ENCODE measurements at regions not wholly inside any gene's neighbourhood (a gene's known extent, or its start where the extent isn't known, plus 50 kb on each side); places are given as distances from the start of the nearest gene placed in this dataset.

DNA sequence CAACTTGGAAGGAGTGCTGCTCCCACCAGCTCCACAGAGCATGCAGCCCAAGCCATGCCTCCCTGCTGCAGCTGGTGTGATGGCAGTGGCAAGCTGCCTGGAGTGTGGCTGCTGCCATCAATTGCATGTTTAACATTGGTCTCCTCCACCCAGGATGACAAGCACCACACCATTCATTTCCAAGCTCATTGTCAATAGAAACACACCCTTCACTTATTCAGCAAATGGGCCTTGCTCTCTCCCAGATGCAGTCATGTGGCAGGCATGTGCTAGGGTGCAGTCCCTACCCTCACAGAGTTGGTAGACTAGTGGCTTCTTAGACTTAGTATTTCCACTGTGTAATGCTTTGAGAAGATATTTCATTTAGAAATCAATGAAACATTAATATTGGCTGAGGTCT lies 70.8 kb upstream of the FGF14 start (continued):
- TF ChIP-seq, protein P1, sequence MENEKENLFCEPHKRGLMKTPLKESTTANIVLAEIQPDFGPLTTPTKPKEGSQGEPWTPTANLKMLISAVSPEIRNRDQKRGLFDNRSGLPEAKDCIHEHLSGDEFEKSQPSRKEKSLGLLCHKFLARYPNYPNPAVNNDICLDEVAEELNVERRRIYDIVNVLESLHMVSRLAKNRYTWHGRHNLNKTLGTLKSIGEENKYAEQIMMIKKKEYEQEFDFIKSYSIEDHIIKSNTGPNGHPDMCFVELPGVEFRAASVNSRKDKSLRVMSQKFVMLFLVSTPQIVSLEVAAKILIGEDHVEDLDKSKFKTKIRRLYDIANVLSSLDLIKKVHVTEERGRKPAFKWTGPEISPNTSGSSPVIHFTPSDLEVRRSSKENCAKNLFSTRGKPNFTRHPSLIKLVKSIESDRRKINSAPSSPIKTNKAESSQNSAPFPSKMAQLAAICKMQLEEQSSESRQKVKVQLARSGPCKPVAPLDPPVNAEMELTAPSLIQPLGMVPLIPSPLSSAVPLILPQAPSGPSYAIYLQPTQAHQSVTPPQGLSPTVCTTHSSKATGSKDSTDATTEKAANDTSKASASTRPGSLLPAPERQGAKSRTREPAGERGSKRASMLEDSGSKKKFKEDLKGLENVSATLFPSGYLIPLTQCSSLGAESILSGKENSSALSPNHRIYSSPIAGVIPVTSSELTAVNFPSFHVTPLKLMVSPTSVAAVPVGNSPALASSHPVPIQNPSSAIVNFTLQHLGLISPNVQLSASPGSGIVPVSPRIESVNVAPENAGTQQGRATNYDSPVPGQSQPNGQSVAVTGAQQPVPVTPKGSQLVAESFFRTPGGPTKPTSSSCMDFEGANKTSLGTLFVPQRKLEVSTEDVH (IDR thresholded peaks at IDR 0.05; ENCODE audit: low read depth, partially characterized antibody), result no peak
- TF ChIP-seq RFX5 (IDR thresholded peaks at IDR 0.05; ENCODE audit: low read depth, low read length) (no peak), TBL1XR1 (IDR thresholded peaks at IDR 0.05; ENCODE audit: low read depth, low read length) (no peak), ASH2L (IDR thresholded peaks at IDR 0.05; ENCODE audit: borderline replicate concordance, low read depth) (no peak), SMAD1 (IDR thresholded peaks at IDR 0.05; ENCODE audit: low read depth, partially characterized antibody) (no peak), ZNF384 (IDR thresholded peaks at IDR 0.05; ENCODE audit: borderline replicate concordance, low read depth, low read length) (no peak), IKZF1 (conservative IDR thresholded peaks at IDR 0.05) (no peak)

DNA sequence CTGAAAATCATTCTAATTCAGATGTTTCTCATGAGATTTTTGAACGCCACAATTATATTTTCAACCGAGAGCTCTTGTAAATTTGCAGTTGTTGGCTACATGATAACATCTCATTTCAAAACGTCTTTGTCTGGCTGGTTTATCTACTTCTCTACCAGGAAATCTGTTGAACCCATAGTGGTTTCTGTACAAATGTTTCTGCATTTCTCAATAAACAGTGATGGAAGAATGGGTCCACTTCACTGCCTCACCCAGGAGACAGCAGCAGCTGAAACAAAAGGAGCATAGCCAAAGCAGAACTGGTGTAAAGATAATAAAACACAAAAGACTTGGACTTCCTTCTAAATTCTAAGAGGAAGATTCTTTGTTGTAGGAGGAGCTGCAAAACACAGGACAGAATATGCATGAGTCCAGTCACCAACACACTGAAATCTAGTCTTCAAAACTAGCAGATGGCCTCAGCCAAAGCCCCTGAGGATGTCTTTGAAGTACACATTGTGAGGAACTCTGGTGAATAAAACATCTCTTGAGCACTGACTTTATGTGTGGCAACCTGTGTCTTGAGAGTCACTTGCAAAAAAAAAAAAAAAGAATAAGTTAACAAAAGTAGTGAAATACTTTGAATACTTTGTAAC lies 68.6 kb upstream of the FGF14 start:
- Histone ChIP-seq H3K27me3 (replicated peaks in 1 of 2; ENCODE audit: control insufficient read depth in 2 of 2, insufficient read depth in 2 of 2, low read length in 1 of 2) (no peaks in the 10 kb centered on the region), H2AFZ (ENCODE audit: control insufficient read depth, low read depth, low read length) (no peak overlapping the region), H4K20me1 (ENCODE audit: control insufficient read depth, insufficient read depth) (no peaks in the 10 kb centered on the region), H3K4me2 (ENCODE audit: control insufficient read depth, insufficient read depth) (no peak overlapping the region), H3K4me1 (ENCODE audit: control insufficient read depth, insufficient read depth, low read length) (no peaks in the 10 kb centered on the region), H3K36me3 (ENCODE audit: control insufficient read depth in 2 of 2, insufficient read depth in 2 of 2, low read length in 1 of 2) (no peaks in the 10 kb centered on the region), H3K9ac (ENCODE audit: control insufficient read depth, insufficient read depth, low read length) (no peak overlapping the region), H3K27ac (ENCODE audit: control insufficient read depth, insufficient read depth) (no peak overlapping the region), H3K4me3 (no peak overlapping the region), H3K79me2 (ENCODE audit: control insufficient read depth, insufficient read depth, low read length) (no peaks in the 10 kb centered on the region), H3K9me3 (replicated peaks; ENCODE audit: control insufficient read depth, insufficient read depth, low read length) (no peaks in the 10 kb centered on the region)
- no TSS peak for BruUV-seq (replicated peaks)
- no peak for ATAC-seq
- intact Hi-C loops (cut with micrococcal nuclease; ENCODE audit: unreplicated experiment) (no loop called here), in situ Hi-C loops (cut with MboI) (loop anchor here (25.0 kb wide), 2 partner anchors 333 to 1333 kb away; no protein-coding TSS in a partner anchor)
- no peak for FAIRE-seq
- DNase-seq (ENCODE audit: low read depth, low spot score), result no peak
- RAD21 ChIA-PET (ENCODE audit: unreplicated experiment), result no interaction called here
- POLR2A ChIA-PET, result no interaction called here
- WGBS (ENCODE audit: insufficient coverage, insufficient replicate concordance, low lambda C conversion rate, missing lambda C conversion rate), result 11% methylated on average over 3 of the region's 3 CpGs
- CTCF ChIA-PET, result no interaction called here
- SMC1A ChIA-PET (ENCODE audit: uncharacterized antibody, unreplicated experiment), result no interaction called here
- TF ChIP-seq, protein P2, sequence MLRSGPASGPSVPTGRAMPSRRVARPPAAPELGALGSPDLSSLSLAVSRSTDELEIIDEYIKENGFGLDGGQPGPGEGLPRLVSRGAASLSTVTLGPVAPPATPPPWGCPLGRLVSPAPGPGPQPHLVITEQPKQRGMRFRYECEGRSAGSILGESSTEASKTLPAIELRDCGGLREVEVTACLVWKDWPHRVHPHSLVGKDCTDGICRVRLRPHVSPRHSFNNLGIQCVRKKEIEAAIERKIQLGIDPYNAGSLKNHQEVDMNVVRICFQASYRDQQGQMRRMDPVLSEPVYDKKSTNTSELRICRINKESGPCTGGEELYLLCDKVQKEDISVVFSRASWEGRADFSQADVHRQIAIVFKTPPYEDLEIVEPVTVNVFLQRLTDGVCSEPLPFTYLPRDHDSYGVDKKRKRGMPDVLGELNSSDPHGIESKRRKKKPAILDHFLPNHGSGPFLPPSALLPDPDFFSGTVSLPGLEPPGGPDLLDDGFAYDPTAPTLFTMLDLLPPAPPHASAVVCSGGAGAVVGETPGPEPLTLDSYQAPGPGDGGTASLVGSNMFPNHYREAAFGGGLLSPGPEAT (IDR thresholded peaks at IDR 0.05; ENCODE audit: low read depth), result no peak
- no peak for TF ChIP-seq NFIC (IDR thresholded peaks at IDR 0.05; ENCODE audit: low read depth, low read length)
- TF ChIP-seq, protein P3, sequence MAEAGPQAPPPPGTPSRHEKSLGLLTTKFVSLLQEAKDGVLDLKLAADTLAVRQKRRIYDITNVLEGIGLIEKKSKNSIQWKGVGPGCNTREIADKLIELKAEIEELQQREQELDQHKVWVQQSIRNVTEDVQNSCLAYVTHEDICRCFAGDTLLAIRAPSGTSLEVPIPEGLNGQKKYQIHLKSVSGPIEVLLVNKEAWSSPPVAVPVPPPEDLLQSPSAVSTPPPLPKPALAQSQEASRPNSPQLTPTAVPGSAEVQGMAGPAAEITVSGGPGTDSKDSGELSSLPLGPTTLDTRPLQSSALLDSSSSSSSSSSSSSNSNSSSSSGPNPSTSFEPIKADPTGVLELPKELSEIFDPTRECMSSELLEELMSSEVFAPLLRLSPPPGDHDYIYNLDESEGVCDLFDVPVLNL (IDR thresholded peaks at IDR 0.05; ENCODE audit: low read depth, low read length), result no peak
- no peak for TF ChIP-seq PAX8 (IDR thresholded peaks at IDR 0.05)
- no peak for TF ChIP-seq EGR1 (IDR thresholded peaks at IDR 0.05; ENCODE audit: borderline replicate concordance in 1 of 2, low read depth in 2 of 2, low read length in 2 of 2)
- TF ChIP-seq, protein P1 (IDR thresholded peaks at IDR 0.05; ENCODE audit: low read depth, partially characterized antibody), result no peak
- no peak for TF ChIP-seq POLR2AphosphoS5 (IDR thresholded peaks at IDR 0.05; ENCODE audit: low read length)
- TF ChIP-seq CBX5 (IDR thresholded peaks at IDR 0.05; ENCODE audit: low read depth), result no peak
- no peak for TF ChIP-seq RCOR1 (conservative IDR thresholded peaks at IDR 0.05; ENCODE audit: low read depth, low read length)
